Large intestine (tissue), 3 donors: ENCODE measurements at regions not wholly inside any gene's neighbourhood (a gene's known extent, or its start where the extent isn't known, plus 50 kb on each side); places are given as distances from the start of the nearest gene placed in this dataset.

ENCODE experiments used
- DNase-seq, 2 donors: peaks; one replicate each; pipeline versions ENCODE4 v3.0.0 to v3.0.0-alpha.2; 2013
- H3K27ac ChIP-seq: one replicate; pipeline ENCODE4 v1.5.1; 2013; ENCODE audit warnings: low read length
- H3K27me3 ChIP-seq: 2 replicates; pipeline ENCODE4 v1.6.1; 2013; ENCODE audit warnings: low read length; ENCODE audit not compliant: control insufficient read depth, insufficient read depth
- H3K36me3 ChIP-seq: 2 replicates; pipeline ENCODE4 v1.6.1; 2013; ENCODE audit warnings: low read length; ENCODE audit not compliant: control insufficient read depth, insufficient read depth
- H3K4me1 ChIP-seq: one replicate; pipeline ENCODE4 v1.6.1; 2013; ENCODE audit warnings: low read length; ENCODE audit not compliant: control insufficient read depth, insufficient read depth
- H3K4me3 ChIP-seq: one replicate; pipeline ENCODE4 v1.5.1; 2013; ENCODE audit warnings: low read length
- H3K9me3 ChIP-seq: one replicate; pipeline ENCODE4 v1.6.1; 2013; ENCODE audit warnings: mild to moderate bottlenecking, low read depth, low read length, moderate library complexity; ENCODE audit not compliant: control insufficient read depth
- WGBS: methylation state at CpG from one replicate; pipeline ENCODE4 v1.1.5; 2013; ENCODE audit warnings: low lambda C conversion rate; ENCODE audit not compliant: insufficient coverage; 5-methylcytosine and 5-hydroxymethylcytosine counted together

GRCh38 chr15:61396235-61396919 is 167.3 kb upstream of the RORA start:
- Histone ChIP-seq H3K36me3 (no peaks in the 10 kb centered on the region), H3K27me3 (no peaks in the 10 kb centered on the region), H3K9me3 (no peaks in the 10 kb centered on the region), H3K4me3 (no peak overlapping the region), H3K4me1 (no peaks in the 10 kb centered on the region), H3K27ac (no peak overlapping the region)
- no peak for DNase-seq
- WGBS = no CpG with 5 or more reads among the region's 5 CpGs

GRCh38 chr15:61393949-61394348 is 164.8 kb upstream of the RORA start:
- no peaks in the 10 kb centered on the region for H3K27me3 ChIP-seq
- no peaks in the 10 kb centered on the region for H3K36me3 ChIP-seq
- H3K4me3 ChIP-seq = no peak overlapping the region
- H3K4me1 ChIP-seq = no peaks in the 10 kb centered on the region
- H3K9me3 ChIP-seq = no peaks in the 10 kb centered on the region
- DNase-seq = no peak
- H3K27ac ChIP-seq = no peak overlapping the region
- WGBS = 78% methylated on average over 1 of the region's 3 CpGs

- WGBS = 100% methylated on average over 3 of the region's 3 CpGs
- H3K27me3 ChIP-seq = no peaks in the 10 kb centered on the region
These were observed 164.4 kb upstream of the RORA start for GRCh38 chr15:61393524-61393923.

GRCh38 chr15:61390138-61390537 is 161.0 kb upstream of the RORA start:
- DNase-seq = no peak
- H3K27me3 ChIP-seq = no peaks in the 10 kb centered on the region
- no peak overlapping the region for H3K4me3 ChIP-seq
- H3K27ac ChIP-seq = no peak overlapping the region
- no peaks in the 10 kb centered on the region for H3K9me3 ChIP-seq
- H3K4me1 ChIP-seq = no peaks in the 10 kb centered on the region
- no peaks in the 10 kb centered on the region for H3K36me3 ChIP-seq

More at GRCh38 chr15:61393524-61393923, 164.4 kb upstream of the RORA start:
- no peaks in the 10 kb centered on the region for H3K9me3 ChIP-seq
- no peaks in the 10 kb centered on the region for H3K4me1 ChIP-seq
- H3K4me3 ChIP-seq = no peak overlapping the region
- H3K27ac ChIP-seq = no peak overlapping the region
- no peak for DNase-seq
- no peaks in the 10 kb centered on the region for H3K36me3 ChIP-seq

- H3K9me3 ChIP-seq = no peaks in the 10 kb centered on the region
- H3K4me3 ChIP-seq = no peak overlapping the region
- WGBS = 60% methylated on average over 1 of the region's 6 CpGs
- H3K36me3 ChIP-seq = no peaks in the 10 kb centered on the region
- H3K4me1 ChIP-seq = no peaks in the 10 kb centered on the region
- H3K27me3 ChIP-seq = no peaks in the 10 kb centered on the region
- H3K27ac ChIP-seq = no peak overlapping the region
- DNase-seq = no peak
These were observed 160.4 kb upstream of the RORA start for GRCh38 chr15:61389334-61390028.

- Histone ChIP-seq H3K27ac (no peak overlapping the region), H3K4me1 (no peaks in the 10 kb centered on the region), H3K36me3 (no peaks in the 10 kb centered on the region), H3K4me3 (no peak overlapping the region), H3K9me3 (no peaks in the 10 kb centered on the region), H3K27me3 (no peaks in the 10 kb centered on the region)
- no peak for DNase-seq
These were observed 158.6 kb upstream of the RORA start for GRCh38 chr15:61387675-61388074.

GRCh38 chr15:61383421-61383820 is 154.3 kb upstream of the RORA start:
- no CpG with 5 or more reads among the region's 2 CpGs for WGBS
- Histone ChIP-seq H3K27ac (no peak overlapping the region), H3K4me3 (no peak overlapping the region), H3K9me3 (no peaks in the 10 kb centered on the region), H3K4me1 (no peaks in the 10 kb centered on the region), H3K27me3 (no peaks in the 10 kb centered on the region), H3K36me3 (no peaks in the 10 kb centered on the region)
- no peak for DNase-seq

- no peak overlapping the region for H3K4me3 ChIP-seq
- no peaks in the 10 kb centered on the region for H3K9me3 ChIP-seq
- H3K27me3 ChIP-seq = no peaks in the 10 kb centered on the region
- H3K27ac ChIP-seq = no peak overlapping the region
- H3K4me1 ChIP-seq = no peaks in the 10 kb centered on the region
- DNase-seq = no peak
- H3K36me3 ChIP-seq = no peaks in the 10 kb centered on the region
- no CpG with 5 or more reads among the region's 1 CpG for WGBS
These were observed 153.8 kb upstream of the RORA start for GRCh38 chr15:61382927-61383326.

GRCh38 chr15:61381501-61381900 is 152.4 kb upstream of the RORA start:
- no peak overlapping the region for H3K27ac ChIP-seq
- H3K9me3 ChIP-seq = no peaks in the 10 kb centered on the region
- no peaks in the 10 kb centered on the region for H3K36me3 ChIP-seq
- no CpG with 5 or more reads among the region's 3 CpGs for WGBS
- no peaks in the 10 kb centered on the region for H3K4me1 ChIP-seq
- DNase-seq = no peak
- H3K27me3 ChIP-seq = no peaks in the 10 kb centered on the region
- no peak overlapping the region for H3K4me3 ChIP-seq

- Histone ChIP-seq H3K9me3 (no peaks in the 10 kb centered on the region), H3K27ac (no peak overlapping the region), H3K4me3 (no peak overlapping the region), H3K4me1 (no peaks in the 10 kb centered on the region), H3K27me3 (no peaks in the 10 kb centered on the region), H3K36me3 (no peaks in the 10 kb centered on the region)
- no peak for DNase-seq
- WGBS = no CpG with 5 or more reads among the region's 2 CpGs
These were observed 151.2 kb upstream of the RORA start for GRCh38 chr15:61380270-61380669.

GRCh38 chr15:61379005-61379404 is 149.9 kb upstream of the RORA start:
- Histone ChIP-seq H3K4me1 (no peaks in the 10 kb centered on the region), H3K4me3 (no peak overlapping the region), H3K9me3 (no peaks in the 10 kb centered on the region), H3K27me3 (no peaks in the 10 kb centered on the region), H3K36me3 (no peaks in the 10 kb centered on the region), H3K27ac (no peak overlapping the region)
- DNase-seq = no peak
- no CpG with 5 or more reads among the region's 1 CpG for WGBS
